ENCODE measurements at regions not wholly inside any gene's neighbourhood (a gene's known extent, or its start where the extent isn't known, plus 50 kb on each side); places are given as distances from the start of the nearest gene placed in this dataset.

- H4K5ac ChIP-seq (ENCODE audit: insufficient read length, low read depth, low read length), result no peak overlapping the region
- H2AFZ ChIP-seq (ENCODE audit: low read length), result no peak overlapping the region
- no peak overlapping the region for H4K91ac ChIP-seq (ENCODE audit: insufficient read length, low read depth, low read length)
- H4K8ac ChIP-seq (replicated peaks; ENCODE audit: insufficient read length, low read depth, low read length), result no peak overlapping the region
- H3K27ac Mint-ChIP-seq, result peak overlapping the region; percentile 36 to 85 (median 71)
- H3K9ac ChIP-seq (ENCODE audit: extremely low read depth, insufficient read length, low read length), result no peak overlapping the region
- no peak overlapping the region for H3T11ph ChIP-seq (ENCODE audit: low read length)
- no peak overlapping the region for H2BK120ac ChIP-seq (ENCODE audit: low read depth, low read length, poor library complexity, severe bottlenecking)
- H3K4me2 ChIP-seq (ENCODE audit: insufficient read depth, insufficient read length, low read length), result no peak overlapping the region
- no peaks in the 10 kb centered on the region for H3K79me1 ChIP-seq (ENCODE audit: insufficient read depth, low read depth, low read length, poor library complexity, severe bottlenecking)
- no peaks in the 10 kb centered on the region for H3K27me3 Mint-ChIP-seq (ENCODE audit: low read depth)
- H2BK15ac ChIP-seq (ENCODE audit: low read depth, low read length), result no peak overlapping the region
- no peaks in the 10 kb centered on the region for H3K23me2 ChIP-seq (ENCODE audit: insufficient read length, low read depth, low read length, poor library complexity, severe bottlenecking)
- no peak overlapping the region for H3K4ac ChIP-seq (ENCODE audit: low read depth, low read length)
- TF ChIP-seq, protein P1, sequence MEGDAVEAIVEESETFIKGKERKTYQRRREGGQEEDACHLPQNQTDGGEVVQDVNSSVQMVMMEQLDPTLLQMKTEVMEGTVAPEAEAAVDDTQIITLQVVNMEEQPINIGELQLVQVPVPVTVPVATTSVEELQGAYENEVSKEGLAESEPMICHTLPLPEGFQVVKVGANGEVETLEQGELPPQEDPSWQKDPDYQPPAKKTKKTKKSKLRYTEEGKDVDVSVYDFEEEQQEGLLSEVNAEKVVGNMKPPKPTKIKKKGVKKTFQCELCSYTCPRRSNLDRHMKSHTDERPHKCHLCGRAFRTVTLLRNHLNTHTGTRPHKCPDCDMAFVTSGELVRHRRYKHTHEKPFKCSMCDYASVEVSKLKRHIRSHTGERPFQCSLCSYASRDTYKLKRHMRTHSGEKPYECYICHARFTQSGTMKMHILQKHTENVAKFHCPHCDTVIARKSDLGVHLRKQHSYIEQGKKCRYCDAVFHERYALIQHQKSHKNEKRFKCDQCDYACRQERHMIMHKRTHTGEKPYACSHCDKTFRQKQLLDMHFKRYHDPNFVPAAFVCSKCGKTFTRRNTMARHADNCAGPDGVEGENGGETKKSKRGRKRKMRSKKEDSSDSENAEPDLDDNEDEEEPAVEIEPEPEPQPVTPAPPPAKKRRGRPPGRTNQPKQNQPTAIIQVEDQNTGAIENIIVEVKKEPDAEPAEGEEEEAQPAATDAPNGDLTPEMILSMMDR (conservative IDR thresholded peaks at IDR 0.05), result no peak
- H3K56ac ChIP-seq (ENCODE audit: insufficient read length, low read depth, low read length), result no peak overlapping the region
- no peak overlapping the region for H2BK5ac ChIP-seq (ENCODE audit: insufficient read length, low read length)
- no peak overlapping the region for H2BK20ac ChIP-seq (ENCODE audit: low read depth, low read length, poor library complexity, severe bottlenecking)
- peaks cover 0 to 9% (median 8%) of the 10 kb centered on the region in 3 experiments; a peak in 5 of 7 replicates for H3K36me3 Mint-ChIP-seq (ENCODE audit: insufficient read depth in 1 of 3, low read depth in 3 of 3)
- WGBS (ENCODE audit: extremely low coverage, insufficient read length, low lambda C conversion rate), result no CpG with 5 or more reads among the region's 5 CpGs
- no peak overlapping the region for H3K18ac ChIP-seq (ENCODE audit: insufficient read length, low read depth, low read length)
- H4K20me1 ChIP-seq (ENCODE audit: control insufficient read depth, insufficient read depth, insufficient read length), result no peaks in the 10 kb centered on the region
- no peak overlapping the region for H3K4me3 Mint-ChIP-seq
- H3K9me3 Mint-ChIP-seq, result no peaks in the 10 kb centered on the region
- H3K27me3 ChIP-seq (ENCODE audit: insufficient read depth, low read length), result no peaks in the 10 kb centered on the region
- no peak overlapping the region for H3K14ac ChIP-seq (ENCODE audit: insufficient read depth, low read length)
- no peak for DNase-seq
- H3K23ac ChIP-seq (ENCODE audit: insufficient read length, low read depth, low read length), result no peak overlapping the region
- H3K27ac ChIP-seq (ENCODE audit: insufficient read length, low read depth, low read length), result no peak overlapping the region
- H3K9me3 ChIP-seq (ENCODE audit: control insufficient read depth, low read depth, low read length), result no peaks in the 10 kb centered on the region
- H2AK5ac ChIP-seq (ENCODE audit: insufficient read length, low read length), result no peak overlapping the region
- H3K4me1 ChIP-seq (ENCODE audit: insufficient read depth, low read length), result no peaks in the 10 kb centered on the region; the same call in 1 of the 2 replicates
- H3K4me1 Mint-ChIP-seq, result peaks cover 19% of the 10 kb centered on the region in 2 experiments
- no peaks in the 10 kb centered on the region; the same call in 1 of the 2 replicates for H3K79me2 ChIP-seq (ENCODE audit: insufficient read depth, low read length)
- no peak overlapping the region for H2BK12ac ChIP-seq (ENCODE audit: insufficient read length, low read depth, low read length)
These were observed 133.2 kb downstream of the LARP7 start for GRCh38 chr4:112770114-112770513.

All from H9 (cell line).